ENCODE measurements at regions not wholly inside any gene's neighbourhood (a gene's known extent, or its start where the extent isn't known, plus 50 kb on each side); places are given as distances from the start of the nearest gene placed in this dataset.
"Not testable (repeated sequence)": the region's sequence is repeated elsewhere in the genome, so short reads cannot be mapped to it uniquely, and the experiment has no call there.

GRCh38 chr9:89695441-89695891 lies 90.7 kb downstream of the GADD45G start:
- no peak for DNase-seq (ENCODE audit: low read depth, low spot score)

GRCh38 chr9:89695979-89696378 lies 91.2 kb downstream of the GADD45G start:
- not testable (repeated sequence) for DNase-seq (ENCODE audit: low read depth, low spot score)

- no peak for DNase-seq (ENCODE audit: low read depth, low spot score)
Observed at GRCh38 chr9:89696780-89697179, 92.0 kb downstream of the GADD45G start.

GRCh38 chr9:89697553-89697952 lies 92.7 kb downstream of the GADD45G start:
- no peak for DNase-seq (ENCODE audit: low read depth, low spot score)

GRCh38 chr9:89698411-89699005 lies 93.7 kb downstream of the GADD45G start:
- DNase-seq (ENCODE audit: low read depth, low spot score): no peak

- no peak for DNase-seq (ENCODE audit: low read depth, low spot score)
Observed at GRCh38 chr9:89699646-89700045, 94.8 kb downstream of the GADD45G start.

GRCh38 chr9:89701221-89701798 lies 96.5 kb downstream of the GADD45G start:
- no peak for DNase-seq (ENCODE audit: low read depth, low spot score)

GRCh38 chr9:89702401-89702800 lies 97.6 kb downstream of the GADD45G start:
- no peak for DNase-seq (ENCODE audit: low read depth, low spot score)

- DNase-seq (ENCODE audit: low read depth, low spot score): no peak
Observed at GRCh38 chr9:89705651-89706050, 100.8 kb downstream of the GADD45G start.

- no peak for DNase-seq (ENCODE audit: low read depth, low spot score)
Observed at GRCh38 chr9:89706086-89706485, 101.3 kb downstream of the GADD45G start.

- no peak for DNase-seq (ENCODE audit: low read depth, low spot score)
Observed at GRCh38 chr9:89706731-89707191, 101.9 kb downstream of the GADD45G start.

GRCh38 chr9:89710697-89711096 lies 105.9 kb downstream of the GADD45G start:
- no peak for DNase-seq (ENCODE audit: low read depth, low spot score)

- DNase-seq (ENCODE audit: low read depth, low spot score): no peak
Observed at GRCh38 chr9:89711866-89712265, 107.1 kb downstream of the GADD45G start.

- no peak for DNase-seq (ENCODE audit: low read depth, low spot score)
Observed at GRCh38 chr9:89712283-89712682, 107.5 kb downstream of the GADD45G start.

GRCh38 chr9:89714321-89714720 lies 109.5 kb downstream of the GADD45G start:
- no peak for DNase-seq (ENCODE audit: low read depth, low spot score)

- DNase-seq (ENCODE audit: low read depth, low spot score): no peak
Observed at GRCh38 chr9:89715318-89715858, 110.6 kb downstream of the GADD45G start.

- DNase-seq (ENCODE audit: low read depth, low spot score): no peak
Observed at GRCh38 chr9:89715881-89716280, 111.1 kb downstream of the GADD45G start.

- no peak for DNase-seq (ENCODE audit: low read depth, low spot score)
Observed at GRCh38 chr9:89716559-89716958, 111.7 kb downstream of the GADD45G start.

GRCh38 chr9:89718176-89718575 lies 113.4 kb downstream of the GADD45G start:
- DNase-seq (ENCODE audit: low read depth, low spot score): no peak

- no peak for DNase-seq (ENCODE audit: low read depth, low spot score)
Observed at GRCh38 chr9:89718651-89719050, 113.8 kb downstream of the GADD45G start.

GRCh38 chr9:89719202-89719601 lies 114.4 kb downstream of the GADD45G start:
- DNase-seq (ENCODE audit: low read depth, low spot score): no peak

GRCh38 chr9:89720696-89721175 lies 115.9 kb downstream of the GADD45G start:
- DNase-seq (ENCODE audit: low read depth, low spot score): no peak

- no peak for DNase-seq (ENCODE audit: low read depth, low spot score)
Observed at GRCh38 chr9:89721176-89721700, 116.4 kb downstream of the GADD45G start.
